Left ventricle myocardium inferior (tissue), 1 donor: ENCODE measurements at regions not wholly inside any gene's neighbourhood (a gene's known extent, or its start where the extent isn't known, plus 50 kb on each side); places are given as distances from the start of the nearest gene placed in this dataset.

Source experiments
- DNase-seq: peaks from one replicate; pipeline ENCODE4 v3.0.0-alpha.2; 2020
- H3K27ac ChIP-seq: fragments of 200-600 bp; replicated peaks from 2 replicates; pipeline ENCODE4 v1.8.0; 2021
- H3K27me3 ChIP-seq: fragments of 200-600 bp; 2 replicates; pipeline ENCODE4 v1.8.0; 2021; ENCODE audit warnings: low read depth
- H3K36me3 ChIP-seq: fragments of 200-600 bp; 2 replicates; pipeline ENCODE4 v1.8.0; 2021
- H3K4me1 ChIP-seq: fragments of 200-600 bp; 2 replicates; pipeline ENCODE4 v1.8.0; 2021
- H3K4me3 ChIP-seq: fragments of 200-600 bp; 2 replicates; pipeline ENCODE4 v1.8.0; 2021; ENCODE audit warnings: mild to moderate bottlenecking, moderate library complexity
- H3K9me3 ChIP-seq: fragments of 200-600 bp; replicated peaks from 2 replicates; pipeline ENCODE4 v1.8.0; 2021
- intact Hi-C: fragments of 100-400 bp; cut with micrococcal nuclease; formaldehyde crosslinking; loops from one replicate; pipeline ENCODE4 v1.11.0; 2022
- TF ChIP-seq, protein P1 (sequence below): fragments of 200-600 bp; IDR thresholded peaks from 2 replicates; pipeline ENCODE4 v1.8.0; 2021; ENCODE audit warnings: antibody characterized with exemption, mild to moderate bottlenecking, borderline replicate concordance
- donor health status: DM: no; HTN: yes; CAD: no; lungs with severe emphysema.

DNA sequence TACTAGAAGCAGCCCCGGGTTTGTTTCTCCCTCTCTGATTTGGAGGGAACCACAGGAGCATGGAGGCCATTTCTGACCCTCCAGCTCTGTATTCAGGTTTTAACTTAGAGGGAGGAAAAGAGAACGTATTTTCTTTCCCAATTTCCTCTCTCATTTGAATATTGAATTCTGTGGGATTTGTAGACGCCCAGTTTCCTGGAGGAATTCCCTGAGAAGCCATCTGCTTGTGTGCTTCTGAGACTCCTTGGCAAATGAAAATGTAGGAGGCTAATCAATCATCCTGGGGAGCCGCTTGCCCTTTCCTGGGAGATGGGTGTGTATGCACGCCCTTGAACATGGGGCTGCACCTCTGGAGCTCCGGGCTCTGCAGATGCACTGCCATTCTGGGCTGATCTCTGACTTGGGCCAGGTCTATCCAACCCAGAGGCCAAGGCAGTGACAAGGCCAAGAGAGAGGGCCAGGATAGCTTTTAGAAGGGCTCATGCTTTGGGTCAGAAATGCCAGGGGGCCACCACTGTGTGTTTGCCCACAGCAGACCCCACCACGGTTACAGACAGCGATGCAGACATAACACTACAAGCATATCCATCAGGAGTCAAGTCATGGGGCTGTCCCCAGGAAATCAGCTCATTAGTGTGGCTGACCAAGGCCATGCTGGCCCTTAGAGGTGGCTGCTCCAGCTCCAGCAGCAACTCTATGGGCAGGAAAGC lies 174.5 kb downstream of the C5orf15 start:
- H3K27ac ChIP-seq, result no peak overlapping the region
- H3K9me3 ChIP-seq, result no peaks in the 10 kb centered on the region
- no peaks in the 10 kb centered on the region for H3K4me1 ChIP-seq
- intact Hi-C loops, result no loop called here
- no peak for DNase-seq
- peaks cover 69% of the 10 kb centered on the region for H3K27me3 ChIP-seq
- TF ChIP-seq, protein P1, sequence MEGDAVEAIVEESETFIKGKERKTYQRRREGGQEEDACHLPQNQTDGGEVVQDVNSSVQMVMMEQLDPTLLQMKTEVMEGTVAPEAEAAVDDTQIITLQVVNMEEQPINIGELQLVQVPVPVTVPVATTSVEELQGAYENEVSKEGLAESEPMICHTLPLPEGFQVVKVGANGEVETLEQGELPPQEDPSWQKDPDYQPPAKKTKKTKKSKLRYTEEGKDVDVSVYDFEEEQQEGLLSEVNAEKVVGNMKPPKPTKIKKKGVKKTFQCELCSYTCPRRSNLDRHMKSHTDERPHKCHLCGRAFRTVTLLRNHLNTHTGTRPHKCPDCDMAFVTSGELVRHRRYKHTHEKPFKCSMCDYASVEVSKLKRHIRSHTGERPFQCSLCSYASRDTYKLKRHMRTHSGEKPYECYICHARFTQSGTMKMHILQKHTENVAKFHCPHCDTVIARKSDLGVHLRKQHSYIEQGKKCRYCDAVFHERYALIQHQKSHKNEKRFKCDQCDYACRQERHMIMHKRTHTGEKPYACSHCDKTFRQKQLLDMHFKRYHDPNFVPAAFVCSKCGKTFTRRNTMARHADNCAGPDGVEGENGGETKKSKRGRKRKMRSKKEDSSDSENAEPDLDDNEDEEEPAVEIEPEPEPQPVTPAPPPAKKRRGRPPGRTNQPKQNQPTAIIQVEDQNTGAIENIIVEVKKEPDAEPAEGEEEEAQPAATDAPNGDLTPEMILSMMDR, result no peak
- no peaks in the 10 kb centered on the region for H3K36me3 ChIP-seq
- H3K4me3 ChIP-seq, result no peak overlapping the region

DNA sequence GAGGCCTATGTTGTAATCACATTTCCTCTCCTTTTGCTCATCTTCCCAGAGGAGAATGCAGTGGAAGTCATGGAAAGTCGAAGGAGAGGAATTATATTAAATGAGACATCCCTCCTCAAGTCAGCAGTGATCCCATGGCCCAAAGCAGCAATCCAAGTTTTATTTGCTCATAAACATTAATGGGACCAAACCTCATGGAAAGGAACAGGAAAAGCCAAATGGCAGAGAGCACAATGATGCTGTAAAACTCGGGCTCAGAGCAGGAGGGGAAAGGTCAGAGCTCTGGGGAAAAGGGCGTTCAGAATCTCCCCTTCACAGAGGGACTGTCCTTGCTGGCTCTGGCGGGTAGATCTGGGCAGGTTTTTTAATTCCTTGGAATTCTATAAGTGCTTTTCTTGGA lies 175.8 kb downstream of the C5orf15 start:
- Histone ChIP-seq H3K4me1 (no peaks in the 10 kb centered on the region), H3K27me3 (peaks cover 72% of the 10 kb centered on the region), H3K36me3 (no peaks in the 10 kb centered on the region), H3K9me3 (no peaks in the 10 kb centered on the region), H3K4me3 (no peak overlapping the region), H3K27ac (no peak overlapping the region)
- DNase-seq, result no peak
- intact Hi-C loops, result no loop called here
- TF ChIP-seq, protein P1, result no peak

DNA sequence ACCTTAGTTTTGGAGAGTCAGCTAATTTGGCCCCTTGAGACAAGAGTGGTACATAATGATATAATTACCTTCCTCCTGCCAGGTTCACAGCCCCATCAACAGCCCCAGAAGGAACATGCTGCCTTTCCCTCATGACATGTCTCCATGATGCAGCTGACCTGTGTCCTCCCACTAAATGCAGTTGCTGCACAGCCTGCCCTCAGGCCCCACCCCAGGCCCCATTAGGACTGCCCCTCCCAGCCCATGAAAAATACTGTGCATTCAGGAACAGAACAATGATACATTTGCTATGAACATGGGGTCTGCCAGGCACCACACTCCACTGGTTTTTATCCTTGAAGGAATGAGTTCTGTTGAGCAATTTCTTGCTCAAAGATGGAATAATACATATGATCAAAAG lies 176.4 kb downstream of the C5orf15 start:
- TF ChIP-seq, protein P1, result no peak
- Histone ChIP-seq H3K27ac (no peak overlapping the region), H3K9me3 (no peaks in the 10 kb centered on the region), H3K4me3 (no peak overlapping the region), H3K4me1 (no peaks in the 10 kb centered on the region), H3K27me3 (peaks cover 71% of the 10 kb centered on the region), H3K36me3 (no peaks in the 10 kb centered on the region)
- intact Hi-C loops, result no loop called here
- DNase-seq, result no peak

GRCh38 chr5:133790898-133791297 lies 177.5 kb downstream of the C5orf15 start:
- no peaks in the 10 kb centered on the region for H3K4me1 ChIP-seq
- DNase-seq, result no peak
- intact Hi-C loops, result no loop called here
- H3K27me3 ChIP-seq, result peaks cover 67% of the 10 kb centered on the region
- H3K36me3 ChIP-seq, result no peaks in the 10 kb centered on the region
- TF ChIP-seq, protein P1, result no peak
- H3K9me3 ChIP-seq, result no peaks in the 10 kb centered on the region
- no peak overlapping the region for H3K4me3 ChIP-seq
- no peak overlapping the region for H3K27ac ChIP-seq

DNA sequence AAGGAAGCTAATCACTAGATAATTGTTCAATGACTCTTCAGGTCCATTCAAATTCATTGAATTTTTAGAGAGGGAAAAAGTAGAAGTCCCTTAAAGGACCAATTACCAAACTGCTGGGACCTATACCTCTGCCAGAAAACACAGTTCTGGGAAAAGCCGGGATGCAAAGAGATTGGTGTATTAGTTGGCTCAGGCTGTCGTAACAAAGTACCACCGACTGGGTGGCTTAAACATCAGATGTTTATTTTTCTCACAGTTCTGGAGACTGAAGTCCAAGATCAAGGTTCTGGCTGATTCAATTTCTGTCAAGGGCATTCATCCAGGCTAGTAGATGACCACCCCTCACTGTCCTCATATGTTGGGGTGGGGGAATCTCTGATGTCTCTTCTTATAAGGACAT lies 177.1 kb upstream of the FSTL4 start:
- Histone ChIP-seq H3K27ac (no peak overlapping the region), H3K27me3 (peaks cover 53% of the 10 kb centered on the region), H3K4me1 (no peaks in the 10 kb centered on the region), H3K4me3 (no peak overlapping the region), H3K9me3 (no peaks in the 10 kb centered on the region), H3K36me3 (no peaks in the 10 kb centered on the region)
- intact Hi-C loops, result no loop called here
- TF ChIP-seq, protein P1, result no peak
- no peak for DNase-seq
